GM18873 (cell line): ENCODE measurements at regions not wholly inside any gene's neighbourhood (a gene's known extent, or its start where the extent isn't known, plus 50 kb on each side); places are given as distances from the start of the nearest gene placed in this dataset.

ENCODE experiments used
- ATAC-seq: cut with Tn5 transposase; IDR thresholded peaks from one replicate; pipeline ENCODE4 v1.9.1; 2021; ENCODE audit warnings: mild to moderate bottlenecking, moderate library complexity, moderate number of reproducible peaks; ENCODE audit not compliant: unreplicated experiment, low FRiP score

DNA sequence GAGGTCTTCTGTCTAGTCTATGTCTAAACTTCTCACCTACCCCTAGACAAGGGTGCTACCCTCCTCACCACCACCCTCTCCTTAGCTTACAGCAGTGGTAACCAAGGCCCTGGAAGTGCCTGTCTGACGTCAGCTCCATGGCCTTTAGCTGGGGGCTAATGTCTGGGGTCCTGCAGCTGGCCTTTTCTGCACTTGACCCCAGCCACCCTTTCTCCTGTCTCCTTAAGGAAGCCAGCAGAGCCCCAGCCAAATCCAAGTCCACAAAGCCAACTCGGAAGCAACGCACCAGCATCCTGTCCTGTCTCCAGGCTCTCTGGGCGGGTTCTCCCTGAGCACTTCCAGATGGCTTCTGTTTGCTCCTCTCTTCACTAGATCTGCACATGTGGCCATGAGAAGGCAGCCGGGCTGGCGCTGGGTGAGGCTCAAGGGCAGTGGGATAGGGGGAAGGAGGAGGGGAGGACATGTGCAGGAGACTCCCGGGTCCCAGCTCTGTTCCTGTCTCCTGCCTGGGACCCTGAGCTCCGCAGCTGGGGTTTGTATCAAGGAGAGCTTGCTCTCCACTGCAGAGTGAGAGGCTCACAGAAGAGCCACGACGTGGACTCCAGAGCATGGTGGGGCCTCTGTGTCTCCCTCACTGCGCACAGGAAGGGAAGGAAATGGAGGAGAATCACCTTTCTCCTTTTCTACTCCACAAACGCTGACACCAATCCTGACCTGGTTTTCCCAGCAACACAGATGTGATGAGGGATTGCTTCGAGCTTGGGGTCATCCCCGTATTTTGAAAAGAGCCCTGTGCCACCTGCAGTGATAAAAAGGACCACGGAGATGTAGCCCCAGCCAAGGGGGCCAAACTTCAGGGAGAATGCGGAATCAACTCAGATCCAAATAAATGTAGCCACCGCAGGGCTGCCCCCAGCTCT, 204.2 kb downstream of the USP12 start:
- no peak for ATAC-seq

DNA sequence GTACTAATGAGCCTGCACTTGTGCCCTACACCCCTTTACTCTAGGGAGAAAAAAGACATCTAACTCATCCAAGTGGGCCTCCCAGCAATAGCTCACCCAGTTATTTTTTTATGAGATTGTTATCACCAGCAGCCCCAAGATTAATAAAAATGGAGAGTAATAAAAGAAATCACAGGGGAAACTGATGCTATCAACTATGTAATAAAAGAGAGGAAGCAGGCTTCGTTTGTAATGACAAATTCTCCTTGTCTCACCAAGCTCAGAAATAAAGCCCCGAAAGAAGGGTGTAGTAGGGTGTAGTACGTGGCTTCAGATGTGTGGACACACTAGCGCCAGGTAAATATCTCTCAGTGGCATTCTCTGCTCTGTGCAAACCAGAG, 204.9 kb downstream of the USP12 start:
- ATAC-seq = no peak

DNA sequence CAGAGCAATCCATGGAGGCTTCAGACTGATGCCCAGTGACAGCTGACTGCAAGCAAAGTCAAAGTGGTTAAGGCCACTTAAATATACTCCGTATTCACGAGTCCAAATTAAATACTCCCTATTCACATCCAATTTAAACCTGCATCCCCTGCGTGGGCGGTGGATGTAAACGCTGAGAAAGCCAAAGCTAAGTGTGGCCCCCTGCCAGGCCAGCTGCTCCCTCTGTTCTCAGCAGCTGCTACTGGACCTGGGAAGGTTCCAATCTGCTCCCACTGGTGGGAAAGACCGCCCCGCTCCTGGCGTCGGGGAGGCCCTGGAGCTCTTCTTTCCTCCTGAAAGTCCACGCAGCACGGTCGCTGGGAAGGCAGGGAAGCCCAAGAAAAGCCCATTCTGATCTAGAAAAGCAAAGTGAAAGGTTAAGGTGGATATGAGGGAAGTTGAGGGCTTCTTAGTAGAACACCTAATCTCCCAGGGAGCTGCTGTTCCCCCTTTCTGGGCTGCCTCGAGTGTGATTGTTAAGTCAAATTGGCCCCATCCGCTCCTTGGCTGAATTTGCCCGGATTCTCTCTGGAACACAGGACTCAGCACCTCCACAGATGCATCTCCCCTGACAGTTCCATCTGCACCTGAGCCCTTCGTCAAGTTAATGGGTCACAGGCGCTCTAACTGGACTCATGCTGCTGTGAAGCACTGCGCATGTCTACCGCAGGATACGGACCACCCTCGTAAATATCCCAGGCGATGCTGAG, 205.5 kb downstream of the USP12 start:
- no peak for ATAC-seq

DNA sequence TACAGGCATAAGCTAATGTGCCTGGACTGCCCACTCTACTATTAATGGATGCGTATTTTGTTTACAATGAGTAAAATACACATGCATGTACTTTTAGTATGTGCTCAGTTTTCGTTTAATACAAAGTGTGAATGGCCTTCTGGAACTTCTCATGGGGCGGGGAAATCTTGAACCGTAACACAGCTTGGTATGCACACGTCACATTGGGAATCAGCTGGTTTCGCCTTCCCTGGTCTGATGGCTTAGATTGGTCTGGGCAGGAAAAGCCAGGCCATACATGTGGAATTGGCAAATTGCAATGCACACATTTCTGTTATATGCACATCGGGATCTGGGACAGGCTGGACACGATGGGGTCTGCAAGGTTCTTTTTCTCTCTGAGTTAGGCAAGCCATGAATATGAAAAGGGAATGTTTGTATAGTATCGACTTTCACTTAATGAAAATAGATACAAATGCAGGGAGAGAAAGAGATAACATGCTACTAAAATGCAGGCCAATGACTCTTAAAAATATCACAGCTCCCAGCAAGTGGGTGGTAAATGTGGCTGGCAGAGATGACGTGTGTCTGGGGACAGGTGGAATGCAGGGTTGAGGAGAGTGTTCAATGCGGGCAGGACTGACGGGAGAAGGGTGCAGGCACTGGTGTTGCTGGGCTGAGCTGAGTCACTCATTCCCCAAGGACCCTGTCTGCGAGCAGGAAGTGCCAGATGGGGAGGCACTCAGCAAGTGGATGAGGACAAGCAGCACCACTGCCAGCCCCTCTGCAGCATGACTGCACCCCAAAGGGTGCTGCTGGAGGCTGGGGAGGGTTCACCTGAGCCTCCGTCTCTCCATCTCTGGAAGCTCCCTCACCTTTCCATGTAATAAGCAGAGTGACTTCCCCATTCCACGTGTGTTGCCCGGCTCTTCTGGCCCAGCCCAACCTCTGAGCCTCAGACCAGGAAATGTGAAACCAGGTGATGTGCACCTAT, 204.0 kb upstream of the GPR12 start:
- no peak for ATAC-seq

DNA sequence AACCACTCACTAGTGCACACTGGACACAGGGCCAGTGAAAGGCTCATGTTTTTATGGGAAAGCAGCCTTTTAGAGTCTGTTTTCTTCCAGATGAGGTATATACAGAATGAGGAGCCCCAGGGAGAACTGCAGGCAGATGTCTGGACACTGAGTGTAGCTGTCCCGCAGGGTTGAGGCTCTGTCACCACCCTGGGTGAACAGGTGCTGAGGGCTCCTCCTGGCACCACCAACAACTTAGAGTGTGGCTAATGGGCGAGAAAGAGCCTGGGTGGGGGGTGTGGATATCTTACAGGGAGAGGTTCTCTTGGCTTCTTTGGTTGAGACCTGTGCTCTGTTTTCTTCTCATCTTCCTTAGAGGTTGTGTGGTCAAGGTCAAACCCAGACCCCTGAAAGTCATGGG, 202.1 kb upstream of the GPR12 start:
- no peak for ATAC-seq

DNA sequence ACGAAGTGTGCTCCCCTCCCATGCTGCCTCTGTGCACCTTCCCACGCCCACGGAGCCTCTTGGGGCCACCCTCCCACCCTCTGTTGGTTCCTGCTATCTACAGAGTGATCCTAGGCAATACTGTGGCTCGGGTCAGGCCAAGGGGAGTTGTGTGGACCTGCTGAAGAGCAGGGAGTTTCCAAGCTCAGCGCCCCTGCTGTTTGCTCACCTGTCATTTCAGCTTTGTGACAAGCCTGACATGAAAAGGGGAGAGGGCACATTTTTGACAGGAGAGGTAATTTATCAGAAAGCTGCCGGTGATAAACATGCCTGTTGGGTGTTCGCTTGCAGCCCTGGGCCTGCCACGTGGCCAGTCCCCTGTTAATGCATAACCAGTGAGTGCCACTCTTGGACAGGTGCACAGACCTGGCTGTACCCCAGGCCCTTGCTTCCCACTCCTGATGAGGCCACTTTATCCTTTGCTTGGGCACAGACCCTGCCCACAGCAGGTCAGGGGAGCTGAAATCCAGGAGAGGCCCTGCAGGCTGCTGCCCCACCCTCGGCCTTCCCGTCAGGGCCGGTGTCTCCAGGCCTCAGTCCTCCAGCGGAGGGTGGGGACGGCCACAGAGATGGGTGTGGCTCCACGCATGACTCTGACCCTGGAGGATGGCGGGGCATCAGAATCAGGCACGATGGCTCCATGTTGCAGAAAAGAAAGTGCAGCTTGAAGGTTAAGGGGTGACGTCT, 201.5 kb upstream of the GPR12 start:
- no peak for ATAC-seq

DNA sequence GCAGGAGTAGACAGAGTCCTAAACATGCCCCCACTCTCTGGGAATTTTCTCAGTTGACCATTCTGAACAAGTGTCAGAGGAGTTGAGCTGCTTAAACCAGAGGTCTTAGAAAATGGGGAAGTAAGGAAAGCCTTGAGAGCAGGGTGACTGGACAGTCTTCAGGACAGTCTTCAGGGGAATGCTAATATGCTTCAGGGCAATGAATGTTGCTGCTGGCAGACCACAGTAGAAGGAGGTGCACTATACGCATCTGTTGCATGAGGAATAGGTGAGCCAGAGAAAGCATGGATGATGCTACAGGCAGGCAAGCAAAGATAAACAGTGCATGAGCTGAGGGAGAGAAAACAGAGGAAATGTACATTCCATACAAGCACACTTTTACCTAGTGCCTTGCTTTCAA, 196.6 kb upstream of the GPR12 start:
- no peak for ATAC-seq

DNA sequence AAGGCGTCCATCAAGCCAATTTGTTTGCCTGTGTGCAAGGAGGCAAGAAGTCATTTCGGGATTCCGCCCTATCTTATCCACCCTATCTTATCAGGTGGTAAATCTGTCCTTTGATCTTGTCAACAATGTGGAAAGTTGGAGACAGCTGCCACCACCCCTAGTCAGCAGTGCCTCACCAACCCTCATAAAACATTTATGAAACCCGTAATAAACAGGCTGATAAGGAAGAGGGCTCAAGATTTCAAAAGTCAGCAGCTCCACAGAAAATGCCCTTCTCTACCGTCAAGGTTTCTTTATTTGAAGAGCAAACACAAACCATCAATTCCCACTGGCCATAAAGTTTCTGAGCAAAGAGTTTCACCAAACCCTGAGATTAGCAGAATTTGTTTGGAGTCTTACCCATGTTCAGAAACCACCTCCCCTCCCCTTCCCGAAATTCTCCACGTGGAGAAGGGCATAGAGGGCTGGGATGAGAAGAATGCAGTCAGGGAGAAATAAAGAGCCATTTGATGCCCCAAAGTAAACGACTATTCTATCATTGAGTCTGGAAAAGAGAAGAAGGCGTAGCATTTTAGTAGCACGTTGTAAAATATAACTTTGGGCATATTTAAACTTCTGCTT, 196.0 kb upstream of the GPR12 start:
- ATAC-seq = no peak

DNA sequence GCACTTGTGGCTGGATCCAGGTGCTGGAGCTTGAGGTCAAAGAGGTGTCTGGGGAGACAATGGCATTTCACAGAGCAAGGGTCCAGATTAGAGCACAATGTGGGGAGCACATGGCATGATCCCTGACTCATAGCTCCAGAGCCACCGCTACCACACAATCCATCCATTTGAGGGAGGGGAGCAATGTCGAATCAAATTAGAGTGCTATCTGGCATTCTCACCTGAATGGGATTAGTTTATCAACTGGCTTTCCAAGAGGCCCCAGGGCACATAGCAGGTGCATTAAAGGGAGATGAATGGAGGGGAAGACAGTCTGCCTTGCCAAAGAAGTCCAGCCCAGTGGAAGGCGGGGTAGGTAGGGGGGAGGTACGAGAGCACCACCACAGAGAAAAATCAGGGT, 194.4 kb upstream of the GPR12 start:
- ATAC-seq = no peak

DNA sequence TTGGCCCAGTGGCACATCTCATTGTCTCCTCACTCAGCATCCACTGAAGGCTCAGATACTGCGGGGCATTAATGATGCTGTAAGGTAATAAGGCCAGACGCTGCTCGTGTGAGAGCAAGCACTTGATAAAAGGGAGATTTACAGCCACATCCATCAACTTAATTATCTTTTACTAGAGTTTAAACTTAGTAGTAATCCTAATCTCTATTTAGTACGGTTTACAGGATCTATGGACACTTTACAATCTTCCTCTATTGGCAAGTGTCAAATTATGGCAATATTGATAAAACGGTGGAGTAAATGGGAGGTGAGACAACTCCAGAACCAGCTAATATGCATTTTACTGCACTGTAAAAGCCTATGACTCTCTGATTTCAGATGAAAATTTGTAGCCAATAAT, 192.7 kb upstream of the GPR12 start:
- ATAC-seq = no peak

DNA sequence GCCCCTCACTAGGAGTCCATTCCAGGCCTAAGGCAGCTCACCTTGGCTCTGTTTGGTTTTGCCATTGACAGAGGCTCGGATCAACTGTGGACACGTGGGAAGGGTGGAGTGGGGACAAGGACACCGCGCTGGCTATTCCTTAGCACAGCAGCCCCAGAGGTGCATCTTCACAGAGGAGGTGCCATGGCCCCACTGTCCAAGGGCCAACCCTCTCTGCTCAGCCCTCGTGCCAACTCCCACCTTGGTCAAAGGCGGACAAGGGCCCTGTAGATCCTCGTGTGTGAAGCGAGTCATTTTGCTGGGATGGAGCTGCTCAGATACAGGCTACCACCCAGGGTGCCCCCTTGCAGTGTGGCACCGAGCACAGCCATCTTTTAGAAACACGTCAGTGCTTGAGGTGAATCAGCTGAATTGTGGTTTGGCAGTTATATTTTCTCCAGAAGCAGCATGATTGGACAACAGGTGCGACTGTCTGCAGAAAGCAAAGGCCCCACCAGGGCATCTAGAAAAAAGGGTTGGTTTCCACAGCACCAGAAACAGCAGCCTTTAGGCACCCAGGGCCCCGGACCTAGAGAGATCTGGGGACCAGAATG, 192.1 kb upstream of the GPR12 start:
- no peak for ATAC-seq

DNA sequence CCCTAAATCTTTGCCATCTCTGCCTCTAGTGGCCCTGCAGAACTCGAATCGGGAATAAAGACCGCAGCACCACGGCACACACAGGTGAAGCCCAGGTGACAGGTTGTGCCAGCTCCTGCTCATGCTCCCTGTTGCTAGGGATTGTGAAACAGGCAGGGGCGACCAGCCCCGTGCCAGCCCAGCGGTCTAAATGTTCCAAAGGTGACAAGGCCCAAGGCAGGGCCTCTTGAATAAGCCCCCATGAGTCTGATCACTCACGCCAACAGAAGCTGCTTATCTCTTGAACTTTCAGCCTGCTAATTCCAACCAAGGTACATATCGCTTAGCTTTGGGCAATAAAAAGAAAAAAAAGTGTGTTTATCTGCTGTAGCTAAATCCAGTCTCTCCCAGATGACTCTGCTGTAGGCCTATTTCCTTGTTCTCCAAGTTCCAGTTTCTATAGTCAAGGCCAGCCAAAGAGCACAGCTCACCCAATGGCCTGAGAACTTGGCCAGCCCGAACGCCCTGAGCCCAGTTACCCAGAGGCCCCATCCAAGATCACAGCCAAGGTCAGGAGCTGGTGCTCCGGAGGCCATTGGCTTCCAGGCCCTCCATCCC, 191.1 kb upstream of the GPR12 start:
- no peak for ATAC-seq

DNA sequence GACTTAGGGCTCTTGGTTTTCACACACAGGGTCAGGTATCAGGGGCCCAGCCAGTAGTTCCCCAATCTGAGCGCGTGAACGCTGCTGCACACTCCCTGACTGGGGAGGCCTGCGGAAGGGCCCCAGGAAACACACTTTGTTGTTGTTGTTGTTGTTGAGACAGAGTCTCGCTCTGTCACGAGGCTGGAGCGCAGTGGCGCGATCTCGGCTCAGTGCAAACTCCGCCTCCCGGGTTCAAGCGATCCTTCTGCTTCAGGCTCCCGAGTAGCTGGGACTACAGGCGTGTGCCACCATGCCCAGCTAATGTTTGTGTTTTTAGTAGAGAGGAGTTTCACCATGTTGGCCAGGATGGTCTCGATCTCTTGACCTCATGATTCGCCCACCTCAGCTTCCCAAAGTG, 190.4 kb upstream of the GPR12 start:
- ATAC-seq = no peak

DNA sequence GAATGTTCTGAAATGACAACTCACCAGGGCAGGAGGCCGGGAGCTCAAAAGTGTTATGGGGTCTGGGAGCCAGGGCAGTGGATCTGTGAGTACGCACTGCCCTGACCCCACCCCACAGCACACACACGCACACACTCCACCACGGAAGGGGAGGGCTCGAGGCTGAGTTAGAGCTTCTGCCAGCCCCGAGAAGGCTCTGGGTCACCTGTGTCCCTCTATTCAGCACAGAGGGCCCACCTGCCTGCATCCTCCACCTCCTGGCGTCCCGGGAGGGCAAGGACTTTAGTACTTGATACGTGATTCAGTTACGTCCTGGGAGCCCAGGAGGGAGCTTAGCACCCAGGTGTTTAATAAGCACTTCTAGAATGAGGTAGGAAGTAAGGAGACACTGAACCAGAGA, 190.0 kb upstream of the GPR12 start:
- no peak for ATAC-seq

DNA sequence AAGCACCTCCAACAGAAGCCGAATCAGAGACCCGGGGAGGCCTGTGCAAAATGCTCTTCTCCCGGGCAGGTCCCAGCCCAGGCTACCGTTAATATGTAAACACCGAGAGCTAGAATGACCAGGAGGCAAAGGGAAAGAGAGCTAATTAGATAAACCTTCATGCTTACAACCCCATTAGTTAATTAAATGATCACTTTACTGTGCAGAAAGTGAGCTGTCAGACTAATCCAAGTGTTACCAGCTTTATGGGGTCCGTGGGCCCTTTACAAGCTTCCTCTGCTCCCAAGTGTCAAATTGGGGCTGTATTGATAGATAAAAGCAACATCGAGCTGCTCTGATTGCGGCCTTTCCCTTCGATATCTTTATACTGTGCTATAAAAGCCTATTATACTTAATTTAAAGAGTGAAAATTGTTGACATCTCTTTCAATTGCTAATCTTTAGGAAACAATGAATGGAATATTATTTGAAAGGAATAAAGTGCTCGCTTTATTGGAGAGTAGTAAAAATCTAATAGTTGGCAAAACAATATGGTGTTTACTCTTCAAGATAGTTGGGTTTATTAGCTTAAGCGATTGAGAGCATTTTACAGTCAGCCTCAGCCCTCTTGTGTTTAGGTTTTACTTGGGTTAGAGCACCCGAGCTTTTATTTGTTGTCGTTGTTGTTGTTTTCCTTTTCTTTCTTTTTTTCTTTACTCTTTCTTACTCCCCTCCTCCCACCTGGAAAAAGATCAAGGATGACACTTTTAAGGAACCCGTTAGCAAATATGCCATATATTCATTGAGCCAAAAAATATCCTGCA, 189.3 kb upstream of the GPR12 start:
- no peak for ATAC-seq

DNA sequence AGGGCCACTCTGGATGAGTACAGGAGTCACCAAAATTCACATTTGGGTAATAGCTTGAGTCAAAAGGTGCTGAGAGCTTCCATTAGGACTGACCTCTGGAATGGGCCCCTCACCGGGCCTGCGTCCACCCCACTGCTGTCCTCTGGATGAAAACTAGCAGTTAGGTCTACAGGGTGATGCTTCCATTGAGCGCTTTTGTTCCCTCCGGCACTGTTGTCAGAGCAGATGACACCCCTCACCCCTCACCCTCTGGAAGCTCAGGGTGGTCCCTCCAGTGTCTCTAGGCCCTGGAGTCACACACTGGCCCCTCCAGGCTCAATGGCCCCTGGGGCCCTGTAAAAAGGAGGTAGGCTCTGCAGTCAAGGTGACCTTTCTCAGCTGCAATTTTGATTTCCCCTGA, 187.8 kb upstream of the GPR12 start:
- ATAC-seq = no peak

DNA sequence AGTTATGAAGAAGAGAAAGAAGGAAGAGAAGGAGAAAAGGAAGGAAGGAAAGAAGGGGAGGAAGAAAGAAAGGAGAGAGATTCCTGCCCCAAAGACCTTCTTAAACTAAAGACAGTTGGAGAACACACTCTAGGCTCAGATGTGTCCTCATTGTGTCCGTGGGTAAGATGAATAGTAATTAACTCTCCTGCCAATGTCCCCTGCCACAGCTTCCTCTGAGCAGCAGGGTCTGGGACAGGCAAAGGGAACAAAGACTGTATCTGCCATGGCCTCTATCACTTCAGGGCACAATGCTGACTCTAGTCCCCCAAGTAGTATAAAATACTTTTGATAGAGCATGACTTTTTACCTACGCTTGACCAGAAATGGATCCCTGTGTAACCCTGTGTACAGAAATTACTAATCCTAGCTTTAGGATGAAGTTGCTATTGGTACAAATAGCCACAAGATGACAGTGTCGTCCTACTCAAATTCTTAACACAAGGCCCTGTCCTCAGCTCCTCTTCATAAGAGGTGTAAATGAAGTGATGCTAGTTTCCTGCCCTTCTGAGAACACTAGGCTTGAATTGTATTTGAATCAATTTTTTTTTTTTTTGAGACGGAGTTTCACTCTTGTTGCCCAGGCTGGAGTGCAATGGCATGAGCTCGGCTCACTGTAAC, 186.2 kb upstream of the GPR12 start:
- no peak for ATAC-seq

DNA sequence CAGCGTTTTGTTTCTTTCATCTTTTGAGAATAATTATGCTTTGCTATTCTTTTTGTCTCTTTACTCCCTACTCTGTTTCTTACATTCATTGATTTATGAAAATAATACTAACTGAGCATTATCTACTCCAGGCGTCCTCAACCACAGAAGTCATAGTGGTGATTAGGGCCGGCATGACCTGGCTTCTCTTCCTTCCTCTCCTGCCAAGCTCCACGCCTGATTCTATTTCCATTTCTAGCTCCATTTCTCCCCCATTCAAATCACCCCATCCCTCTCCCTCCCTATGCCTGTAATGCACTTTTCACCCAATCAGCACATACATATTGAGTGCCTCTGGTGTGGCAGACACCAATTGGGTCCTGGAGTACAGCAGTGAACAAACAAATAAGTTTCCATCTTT, 183.2 kb upstream of the GPR12 start:
- no peak for ATAC-seq
